Lung (tissue), 11 donors: ENCODE measurements at regions not wholly inside any gene's neighbourhood (a gene's known extent, or its start where the extent isn't known, plus 50 kb on each side); places are given as distances from the start of the nearest gene placed in this dataset.

ENCODE experiments used
- ATAC-seq: fragments of 200-7000 bp; cut with Tn5 transposase; one replicate; pipeline ENCODE4 v1.9.1; 2020; ENCODE audit warnings: moderate number of reproducible peaks; ENCODE audit not compliant: insufficient read depth, low FRiP score
- DNase-seq, 3 donors: peaks; one replicate each; pipeline ENCODE4 v3.0.0-alpha.2; 2013 to 2017
- H3K27ac ChIP-seq, 2 donors: one replicate each; pipeline ENCODE4 v1.5.1; 2013; ENCODE audit warnings: mild to moderate bottlenecking in 2 of 2, moderate library complexity in 2 of 2, control low read depth in 1 of 2, inconsistent platforms in 1 of 2, low read depth in 1 of 2, low read length in 1 of 2
- H3K27me3 ChIP-seq, 3 donors: one replicate each; pipeline ENCODE4 v1.5.1; 2013; ENCODE audit warnings: low read length in 2 of 3; ENCODE audit not compliant: control insufficient read depth in 3 of 3, insufficient read depth in 3 of 3
- H3K36me3 ChIP-seq, 4 donors: one replicate each; pipeline ENCODE4 v1.5.1; 2013; ENCODE audit warnings: low read length in 4 of 4, mild to moderate bottlenecking in 1 of 4, moderate library complexity in 1 of 4; ENCODE audit not compliant: control insufficient read depth in 4 of 4, insufficient read depth in 4 of 4
- H3K4me1 ChIP-seq, 5 donors: one replicate each; pipeline ENCODE4 v1.5.1; 2013; ENCODE audit warnings: low read length in 5 of 5, mild to moderate bottlenecking in 2 of 5, moderate library complexity in 1 of 5; ENCODE audit not compliant: control insufficient read depth in 5 of 5, insufficient read depth in 5 of 5
- H3K4me3 ChIP-seq: one replicate; pipeline ENCODE4 v1.5.1; 2013; ENCODE audit warnings: mild to moderate bottlenecking, control low read depth, moderate library complexity
- H3K9ac ChIP-seq, 2 donors: one replicate each; pipeline ENCODE4 v1.5.1; 2013; ENCODE audit warnings: low read length in 2 of 2, control low read depth in 1 of 2; ENCODE audit not compliant: insufficient read depth in 1 of 2
- H3K9me3 ChIP-seq, 4 donors: one replicate each; pipeline ENCODE4 v1.5.1; 2013; ENCODE audit warnings: low read length in 3 of 4, mild to moderate bottlenecking in 1 of 4, moderate library complexity in 1 of 4; ENCODE audit not compliant: control insufficient read depth in 4 of 4, insufficient read depth in 3 of 4
- CTCF ChIP-seq: IDR thresholded peaks from 2 replicates; pipeline ENCODE4 v1.5.1; 2012; ENCODE audit warnings: mild to moderate bottlenecking; ENCODE audit errors: control extremely low read depth, extremely low read depth
- WGBS, 2 donors: extraction: QIAGEN DNeasy Blood & Tissue Kit; methylation state at CpG; one replicate each; pipeline ENCODE4 v1.1.7; 2013; 5-methylcytosine and 5-hydroxymethylcytosine counted together
- donor health status: control.
- donor health status: control.
- donor health status: Bipolar disorder and iron deficiency.
- donor health status: healthy.
- donor health status: DM: yes; HTN: yes; CAD: no.

- H3K4me1 ChIP-seq = peaks cover 0 to 15% (median 0%) of the 10 kb centered on the region in 5 donors
- no peak for TF ChIP-seq CTCF
Measured at GRCh38 chr1:75996196-75996595, 64.0 kb upstream of the ASB17 start.

GRCh38 chr1:75999034-75999433 lies 66.8 kb upstream of the ASB17 start:
- Histone ChIP-seq H3K4me1 (peaks cover 0 to 12% (median 0%) of the 10 kb centered on the region in 5 donors), H3K9me3 (no peaks in the 10 kb centered on the region), H3K27ac (no peak overlapping the region), H3K4me3 (no peak overlapping the region), H3K9ac (no peak overlapping the region), H3K27me3 (no peaks in the 10 kb centered on the region), H3K36me3 (no peaks in the 10 kb centered on the region)
- TF ChIP-seq CTCF = no peak
- DNase-seq (no peak), ATAC-seq (no peak)
- WGBS, 2 donors = 92 to 93% methylated on average over 2 of the region's 2 CpGs

More at GRCh38 chr1:75996196-75996595, 64.0 kb upstream of the ASB17 start:
- Histone ChIP-seq H3K4me3 (no peak overlapping the region), H3K9ac (no peak overlapping the region), H3K36me3 (no peaks in the 10 kb centered on the region), H3K27ac (no peak overlapping the region), H3K27me3 (no peaks in the 10 kb centered on the region), H3K9me3 (no peaks in the 10 kb centered on the region)
- 66 to 78% methylated on average over 1 of the region's 1 CpG for WGBS, 2 donors
- DNase-seq (no peak), ATAC-seq (no peak)

DNA sequence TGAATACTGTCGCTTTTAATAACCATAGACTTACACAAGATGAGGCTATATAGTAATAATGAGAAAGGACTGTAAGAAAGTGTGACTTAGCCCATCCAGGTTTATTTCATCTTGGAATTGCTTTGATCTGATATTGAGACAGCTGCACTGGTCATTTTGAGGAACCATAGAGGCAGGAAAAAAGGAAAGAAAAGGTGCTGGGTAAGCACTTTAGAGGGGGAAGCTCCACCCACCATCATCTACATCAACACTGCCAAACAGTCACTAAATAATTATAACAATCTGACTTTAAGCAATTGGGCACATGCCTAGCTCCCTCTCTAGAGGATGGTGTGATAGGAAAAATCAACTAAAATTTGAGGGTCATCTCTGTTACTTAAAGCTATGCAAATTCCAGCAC lies 70.6 kb upstream of the ST6GALNAC3 start:
- ATAC-seq (no peak), DNase-seq (no peak)
- 93 to 98% methylated on average over 1 of the region's 1 CpG for WGBS, 2 donors

More for the DNA sequence above, 70.6 kb upstream of the ST6GALNAC3 start:
- Histone ChIP-seq H3K27ac (no peak overlapping the region), H3K9ac (no peak overlapping the region), H3K36me3 (no peaks in the 10 kb centered on the region), H3K4me1 (no peaks in the 10 kb centered on the region), H3K9me3 (no peaks in the 10 kb centered on the region), H3K27me3 (no peaks in the 10 kb centered on the region), H3K4me3 (no peak overlapping the region)
- no peak for TF ChIP-seq CTCF
